GM18868 (cell line): ENCODE measurements at regions not wholly inside any gene's neighbourhood (a gene's known extent, or its start where the extent isn't known, plus 50 kb on each side); places are given as distances from the start of the nearest gene placed in this dataset.

ENCODE experiments used
- ATAC-seq: cut with Tn5 transposase; IDR thresholded peaks from one replicate; pipeline ENCODE4 v1.9.1; 2021; ENCODE audit warnings: mild to moderate bottlenecking, moderate library complexity; ENCODE audit not compliant: unreplicated experiment

DNA sequence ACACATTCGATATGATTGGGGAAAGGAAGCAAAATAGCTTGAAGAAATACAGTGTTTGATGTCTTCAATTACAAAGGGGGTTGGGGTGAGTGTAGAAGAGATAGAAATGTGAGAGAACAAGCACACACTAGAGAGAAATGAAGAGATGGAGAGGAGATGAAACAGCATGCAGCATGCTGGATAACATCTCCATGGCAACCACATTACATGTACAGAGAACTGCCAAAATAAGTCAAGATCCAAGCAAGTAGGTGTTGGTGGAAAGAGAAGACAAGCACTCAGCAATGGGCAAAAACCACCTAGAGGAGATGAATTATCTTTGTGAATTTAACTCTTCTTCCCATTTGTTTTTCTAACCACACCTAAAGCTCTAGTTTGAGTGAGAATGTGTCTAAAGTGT lies 289.8 kb downstream of the GRIN2B start:
- no peak for ATAC-seq

DNA sequence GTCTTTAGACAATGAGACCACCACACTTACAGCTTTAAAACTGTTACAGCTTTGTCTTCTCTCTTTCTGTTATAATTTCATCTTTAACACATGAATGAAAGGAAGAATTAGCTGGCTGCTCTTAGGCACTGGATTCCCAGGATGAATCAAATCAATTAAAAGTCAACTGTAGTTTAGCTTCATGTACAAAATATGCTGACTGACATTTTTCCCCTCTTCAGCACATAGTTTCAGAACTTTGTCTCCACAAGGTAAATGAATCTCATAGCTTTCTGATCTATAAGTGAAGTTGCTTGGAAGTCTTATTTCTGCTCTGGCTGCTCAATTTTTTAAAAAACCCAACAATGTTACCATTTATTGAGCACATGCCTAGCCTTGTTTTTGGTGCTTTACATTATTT lies 293.8 kb downstream of the GRIN2B start:
- no peak for ATAC-seq

- no peak for ATAC-seq
Measured at GRCh38 chr12:13686260-13686659, 295.1 kb downstream of the GRIN2B start.

GRCh38 chr12:13680916-13681315 lies 300.5 kb downstream of the GRIN2B start:
- no peak for ATAC-seq

- ATAC-seq, result no peak
Measured at GRCh38 chr12:13676880-13677279, 304.5 kb downstream of the GRIN2B start.

DNA sequence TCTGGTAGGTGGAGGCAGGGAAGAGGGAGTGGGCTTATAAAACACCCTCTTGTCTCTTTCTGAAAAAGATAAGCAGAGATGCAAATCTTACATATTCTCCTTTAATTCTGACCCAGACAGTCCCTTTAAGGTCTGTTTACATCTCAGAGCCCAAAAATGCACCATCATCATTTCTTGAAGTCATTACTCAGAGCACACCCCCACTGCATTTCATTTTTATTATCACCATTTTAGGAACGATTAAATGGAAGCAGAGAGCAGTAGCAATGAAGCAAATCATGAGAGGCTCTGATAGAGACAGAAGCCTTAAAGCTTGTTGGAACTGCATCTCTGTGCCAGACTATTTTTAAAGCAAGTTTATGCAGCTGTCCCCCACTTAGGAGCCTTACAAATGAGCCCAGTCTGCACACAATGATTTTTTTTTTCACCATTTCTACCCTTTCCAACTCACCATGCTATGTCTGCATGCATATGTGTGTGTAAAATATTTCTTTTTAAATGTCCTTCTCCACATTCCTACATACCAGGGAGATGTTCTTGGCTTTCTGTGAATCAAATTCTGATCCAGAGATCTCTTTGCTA lies 311.0 kb downstream of the GRIN2B start:
- no peak for ATAC-seq

- no peak for ATAC-seq
Measured at GRCh38 chr12:13668880-13669279, 312.5 kb downstream of the GRIN2B start.

DNA sequence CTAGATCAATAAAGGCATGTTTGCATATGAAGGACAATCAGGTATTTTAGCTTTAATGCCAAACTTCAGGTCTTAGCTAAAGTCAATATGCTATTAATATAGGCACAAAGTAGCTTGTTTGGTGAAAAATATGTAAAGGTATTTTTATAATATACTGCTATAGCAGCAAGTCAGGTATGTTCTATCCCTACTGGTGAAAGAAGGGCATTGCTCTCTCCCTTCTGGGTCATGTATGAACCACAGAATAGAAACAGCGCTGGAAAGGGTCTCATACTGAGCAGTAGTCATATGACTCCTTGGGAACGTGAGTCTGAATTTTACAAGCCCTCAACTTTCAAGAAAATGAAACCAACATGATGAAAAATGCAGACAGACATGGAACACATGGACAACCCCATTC lies 314.6 kb downstream of the GRIN2B start:
- ATAC-seq, result no peak

GRCh38 chr12:13661005-13661887 lies 320.2 kb downstream of the GRIN2B start:
- peak; percentile 89 for ATAC-seq

DNA sequence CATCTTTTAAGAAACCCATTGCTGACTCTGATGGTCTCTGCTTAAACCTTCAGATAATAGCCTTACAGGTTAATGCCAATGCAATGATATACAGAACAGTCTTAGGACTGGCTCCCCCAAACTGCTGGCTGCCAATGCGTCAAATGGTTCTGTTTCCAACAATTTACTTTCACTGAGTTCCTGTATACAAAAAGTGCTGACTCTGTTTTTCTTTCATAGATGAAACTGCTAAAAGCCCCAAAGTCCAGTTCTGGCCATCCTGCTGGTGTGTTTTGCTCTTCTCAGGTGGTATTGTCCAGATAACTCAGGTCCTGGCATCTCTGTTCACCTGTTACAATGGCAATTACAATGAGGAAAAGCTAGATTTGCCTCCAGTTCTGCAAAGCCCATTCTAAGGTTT lies 326.9 kb downstream of the GRIN2B start:
- ATAC-seq, result no peak

DNA sequence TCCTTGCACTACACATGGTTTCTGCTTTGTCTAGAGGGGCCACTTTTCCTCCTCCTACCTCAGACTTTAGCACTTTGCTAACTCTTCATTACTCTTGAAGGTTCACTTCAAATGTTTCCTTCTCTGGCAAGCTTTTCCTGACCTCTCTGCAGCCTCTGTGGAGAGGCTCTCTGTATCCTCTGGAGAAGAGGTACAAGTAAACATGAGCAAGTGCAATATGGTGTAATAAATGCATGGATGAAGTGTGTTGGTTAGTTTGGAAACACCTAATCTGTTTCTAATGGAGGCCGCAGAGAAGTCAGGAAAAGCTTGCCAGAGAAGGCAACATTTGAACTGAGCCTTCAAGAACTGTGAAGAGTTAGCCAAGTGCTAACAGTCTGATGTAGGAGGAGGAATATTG lies 329.3 kb downstream of the GRIN2B start:
- no peak for ATAC-seq

- no peak for ATAC-seq
Measured at GRCh38 chr12:13635709-13636108, 345.7 kb downstream of the GRIN2B start.

DNA sequence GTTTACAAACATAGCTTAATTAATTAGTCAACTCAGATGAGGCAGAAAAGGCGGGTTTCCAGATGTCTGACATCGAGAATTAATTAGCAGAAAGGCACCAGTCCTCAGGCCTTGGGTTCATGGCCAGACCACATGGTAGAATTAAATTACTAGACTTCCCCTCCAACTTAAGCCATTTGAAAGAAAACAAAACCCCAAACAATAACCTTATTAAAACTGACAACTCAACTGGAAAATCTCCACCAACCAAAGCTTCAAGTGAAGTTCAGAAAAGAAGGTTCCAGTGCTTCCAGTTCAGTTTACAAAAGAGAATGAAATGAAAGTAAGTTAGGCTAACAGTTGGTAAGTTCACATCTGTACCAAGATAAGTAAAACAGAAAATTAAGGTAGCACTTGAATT lies 349.5 kb downstream of the GRIN2B start:
- ATAC-seq, result no peak

- no peak for ATAC-seq
Measured at GRCh38 chr12:13630354-13630753, 351.0 kb downstream of the GRIN2B start.

DNA sequence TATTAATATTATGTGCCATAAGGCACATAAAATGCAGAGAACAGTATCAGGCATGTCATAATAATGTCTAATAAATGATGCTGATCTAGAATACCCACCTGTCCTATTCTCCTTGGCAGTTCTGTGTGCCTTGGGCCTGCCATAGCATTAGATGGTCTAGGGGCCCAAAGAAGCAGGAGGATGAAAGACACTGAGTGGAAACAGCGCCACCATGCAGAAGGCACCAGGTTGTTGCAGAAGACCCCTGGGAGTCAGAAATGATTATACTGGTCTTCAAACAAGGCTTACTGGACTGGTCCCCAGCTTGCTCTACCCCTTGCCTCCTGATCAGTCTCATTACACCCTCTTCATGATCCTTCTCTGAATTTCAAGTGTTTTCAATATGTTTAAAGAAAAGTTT lies 353.3 kb downstream of the GRIN2B start:
- ATAC-seq, result no peak

DNA sequence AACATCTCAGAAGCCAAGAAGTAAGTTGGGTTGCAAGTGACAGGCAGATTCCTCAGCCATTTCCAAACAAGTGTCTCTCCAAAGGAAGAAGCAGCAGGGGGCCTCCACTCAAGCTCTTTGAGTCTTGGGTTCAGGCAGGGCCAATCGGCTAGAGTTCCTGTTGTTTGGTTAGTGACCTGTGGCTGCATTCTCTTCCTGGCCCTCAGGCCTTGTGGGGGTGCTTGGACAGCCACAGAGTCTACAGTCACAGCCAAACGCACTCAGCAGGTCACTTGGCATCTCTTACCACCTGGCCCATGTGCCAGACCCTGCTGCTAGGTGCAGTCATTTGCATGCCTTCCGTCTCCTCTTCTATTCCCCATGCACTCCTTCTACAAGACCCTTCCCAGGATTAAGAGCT lies 353.9 kb downstream of the GRIN2B start:
- no peak for ATAC-seq

- no peak for ATAC-seq
Measured at GRCh38 chr12:13613297-13613696, 368.1 kb downstream of the GRIN2B start.

- no peak for ATAC-seq
Measured at GRCh38 chr12:13609894-13610679, 371.3 kb downstream of the GRIN2B start.

DNA sequence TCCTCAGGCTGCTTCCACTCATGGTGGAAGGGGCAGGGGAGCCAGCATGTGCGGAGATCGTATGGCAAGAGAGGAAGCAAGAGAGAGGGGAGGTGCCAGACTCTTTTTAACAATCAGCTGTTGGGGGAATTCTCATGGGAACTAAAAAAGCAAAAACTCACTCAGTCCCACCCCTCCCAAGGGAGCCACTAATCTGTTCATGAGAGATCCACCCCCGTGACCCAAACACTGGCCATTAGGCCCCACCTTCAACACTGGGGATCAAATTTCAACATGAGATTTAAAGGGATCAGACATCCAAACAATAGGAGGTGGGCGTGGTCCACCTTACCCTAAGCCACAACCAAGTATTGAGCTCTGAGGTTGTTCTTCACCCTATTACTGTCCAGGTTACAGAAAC lies 375.1 kb downstream of the GRIN2B start:
- no peak for ATAC-seq

DNA sequence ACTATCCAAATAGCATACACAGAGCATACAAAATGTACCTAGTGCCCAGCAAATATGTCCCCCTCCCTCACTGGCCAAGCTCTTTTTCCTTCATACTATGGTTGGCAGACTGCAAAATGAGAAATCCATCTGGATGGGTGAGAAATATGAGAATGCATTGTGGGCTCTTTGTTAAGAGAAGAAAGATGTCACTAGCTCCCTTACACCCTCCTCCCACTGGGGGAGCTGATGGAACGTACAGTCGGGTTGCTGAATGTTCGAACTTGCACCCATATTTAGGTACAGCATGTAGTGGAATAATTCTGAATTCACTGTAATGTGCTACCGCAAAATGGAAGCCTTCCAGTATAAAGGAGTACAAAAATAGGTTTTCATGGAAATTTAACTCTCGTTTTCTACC lies 377.4 kb downstream of the GRIN2B start:
- no peak for ATAC-seq

GRCh38 chr12:13602172-13602571 lies 379.2 kb downstream of the GRIN2B start:
- no peak for ATAC-seq

DNA sequence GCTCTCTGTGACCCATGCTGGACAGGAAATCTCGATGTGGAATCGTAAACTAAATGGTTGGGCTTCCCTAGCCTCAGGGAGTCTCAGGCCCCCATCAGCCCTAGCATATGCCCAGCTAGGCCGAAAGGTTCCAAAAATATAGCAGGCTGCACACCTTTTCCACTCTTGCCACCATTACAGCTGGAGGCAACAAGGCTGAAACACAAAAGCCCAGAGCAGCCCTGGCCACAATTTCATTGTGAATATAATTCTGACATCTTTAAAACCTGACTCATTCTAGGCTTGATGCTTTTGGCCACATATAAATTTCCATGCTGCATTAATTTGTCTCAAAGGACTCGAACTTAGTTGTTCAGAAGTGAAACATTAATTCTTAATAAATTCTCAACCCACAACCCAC lies 382.2 kb downstream of the GRIN2B start:
- no peak for ATAC-seq
